ENCODE measurements at regions not wholly inside any gene's neighbourhood (a gene's known extent, or its start where the extent isn't known, plus 50 kb on each side); places are given as distances from the start of the nearest gene placed in this dataset.

- no peak overlapping the region for H3K4me3 Mint-ChIP-seq
- peaks cover 5 to 24% (median 5%) of the 10 kb centered on the region in 3 donors for H3K9me3 Mint-ChIP-seq
- no peaks in the 10 kb centered on the region for H3K4me1 Mint-ChIP-seq
- peaks cover 1% of the 10 kb centered on the region for H3K36me3 Mint-ChIP-seq
- H3K27me3 Mint-ChIP-seq: no peaks in the 10 kb centered on the region
- H3K27ac Mint-ChIP-seq: no peak overlapping the region
Observed at GRCh38 chr18:69177702-69178101, 223.0 kb upstream of the DOK6 start.

- H3K27me3 Mint-ChIP-seq: no peaks in the 10 kb centered on the region
- peaks cover 0 to 3% (median 0%) of the 10 kb centered on the region in 3 donors for H3K9me3 Mint-ChIP-seq
- H3K4me3 Mint-ChIP-seq: no peak overlapping the region
- H3K4me1 Mint-ChIP-seq: no peaks in the 10 kb centered on the region
- no peak overlapping the region for H3K27ac Mint-ChIP-seq
- H3K36me3 Mint-ChIP-seq: no peaks in the 10 kb centered on the region
Observed at GRCh38 chr18:69186162-69186561, 214.5 kb upstream of the DOK6 start.

GRCh38 chr18:69196336-69196735 lies 204.4 kb upstream of the DOK6 start:
- no peaks in the 10 kb centered on the region for H3K36me3 Mint-ChIP-seq

GRCh38 chr18:69205925-69206324 lies 194.8 kb upstream of the DOK6 start:
- Mint-ChIP-seq H3K27ac (no peak overlapping the region), H3K36me3 (no peaks in the 10 kb centered on the region), H3K27me3 (no peaks in the 10 kb centered on the region), H3K4me1 (no peaks in the 10 kb centered on the region), H3K9me3 (peaks cover 0 to 3% (median 0%) of the 10 kb centered on the region in 3 donors), H3K4me3 (no peak overlapping the region)

More at GRCh38 chr18:69196336-69196735, 204.4 kb upstream of the DOK6 start:
- Mint-ChIP-seq H3K27ac (no peak overlapping the region), H3K4me1 (no peaks in the 10 kb centered on the region), H3K4me3 (no peak overlapping the region), H3K27me3 (no peaks in the 10 kb centered on the region), H3K9me3 (no peaks in the 10 kb centered on the region)

GRCh38 chr18:69208545-69208944 lies 192.1 kb upstream of the DOK6 start:
- Mint-ChIP-seq H3K27me3 (no peaks in the 10 kb centered on the region), H3K4me1 (no peaks in the 10 kb centered on the region), H3K4me3 (no peak overlapping the region), H3K27ac (no peak overlapping the region), H3K36me3 (no peaks in the 10 kb centered on the region), H3K9me3 (peaks cover 0 to 3% (median 0%) of the 10 kb centered on the region in 3 donors)

- Mint-ChIP-seq H3K27ac (no peak overlapping the region), H3K4me3 (no peak overlapping the region), H3K27me3 (no peaks in the 10 kb centered on the region), H3K9me3 (peaks cover 0 to 3% (median 0%) of the 10 kb centered on the region in 3 donors), H3K4me1 (no peaks in the 10 kb centered on the region), H3K36me3 (no peaks in the 10 kb centered on the region)
Observed at GRCh38 chr18:69209761-69210160, 190.9 kb upstream of the DOK6 start.

- Mint-ChIP-seq H3K27ac (no peak overlapping the region), H3K27me3 (no peaks in the 10 kb centered on the region), H3K4me1 (no peaks in the 10 kb centered on the region), H3K9me3 (no peaks in the 10 kb centered on the region), H3K36me3 (no peaks in the 10 kb centered on the region), H3K4me3 (no peak overlapping the region)
Observed at GRCh38 chr18:69213842-69214241, 186.8 kb upstream of the DOK6 start.

GRCh38 chr18:69215161-69215560 lies 185.5 kb upstream of the DOK6 start:
- Mint-ChIP-seq H3K9me3 (no peaks in the 10 kb centered on the region), H3K36me3 (no peaks in the 10 kb centered on the region), H3K27ac (no peak overlapping the region), H3K27me3 (no peaks in the 10 kb centered on the region), H3K4me1 (no peaks in the 10 kb centered on the region), H3K4me3 (no peak overlapping the region)

- Mint-ChIP-seq H3K27me3 (no peaks in the 10 kb centered on the region), H3K4me1 (no peaks in the 10 kb centered on the region), H3K36me3 (no peaks in the 10 kb centered on the region), H3K4me3 (no peak overlapping the region), H3K27ac (no peak overlapping the region), H3K9me3 (no peaks in the 10 kb centered on the region)
Observed at GRCh38 chr18:69216321-69216720, 184.4 kb upstream of the DOK6 start.

GRCh38 chr18:69217196-69218000 lies 183.3 kb upstream of the DOK6 start:
- H3K27ac Mint-ChIP-seq: no peak overlapping the region
- no peaks in the 10 kb centered on the region for H3K27me3 Mint-ChIP-seq
- no peaks in the 10 kb centered on the region for H3K9me3 Mint-ChIP-seq
- no peaks in the 10 kb centered on the region for H3K4me1 Mint-ChIP-seq
- no peak overlapping the region for H3K4me3 Mint-ChIP-seq
- no peaks in the 10 kb centered on the region for H3K36me3 Mint-ChIP-seq

GRCh38 chr18:69220529-69220928 lies 180.2 kb upstream of the DOK6 start:
- H3K27me3 Mint-ChIP-seq: no peaks in the 10 kb centered on the region
- no peaks in the 10 kb centered on the region for H3K4me1 Mint-ChIP-seq
- H3K27ac Mint-ChIP-seq: no peak overlapping the region
- H3K4me3 Mint-ChIP-seq: no peak overlapping the region
- no peaks in the 10 kb centered on the region for H3K9me3 Mint-ChIP-seq
- no peaks in the 10 kb centered on the region for H3K36me3 Mint-ChIP-seq

- no peaks in the 10 kb centered on the region for H3K27me3 Mint-ChIP-seq
- no peak overlapping the region for H3K27ac Mint-ChIP-seq
- H3K9me3 Mint-ChIP-seq: no peaks in the 10 kb centered on the region
- no peak overlapping the region for H3K4me3 Mint-ChIP-seq
- H3K4me1 Mint-ChIP-seq: no peaks in the 10 kb centered on the region
- no peaks in the 10 kb centered on the region for H3K36me3 Mint-ChIP-seq
Observed at GRCh38 chr18:69222089-69222488, 178.6 kb upstream of the DOK6 start.

- Mint-ChIP-seq H3K4me1 (no peaks in the 10 kb centered on the region), H3K27me3 (no peaks in the 10 kb centered on the region), H3K4me3 (no peak overlapping the region), H3K36me3 (no peaks in the 10 kb centered on the region), H3K9me3 (no peaks in the 10 kb centered on the region), H3K27ac (no peak overlapping the region)
Observed at GRCh38 chr18:69226971-69227370, 173.7 kb upstream of the DOK6 start.

GRCh38 chr18:69230204-69230603 lies 170.5 kb upstream of the DOK6 start:
- Mint-ChIP-seq H3K9me3 (peaks cover 0 to 4% (median 0%) of the 10 kb centered on the region in 3 donors), H3K27ac (no peak overlapping the region), H3K27me3 (no peaks in the 10 kb centered on the region), H3K4me3 (no peak overlapping the region), H3K36me3 (no peaks in the 10 kb centered on the region), H3K4me1 (no peaks in the 10 kb centered on the region)

- Mint-ChIP-seq H3K27ac (no peak overlapping the region), H3K36me3 (no peaks in the 10 kb centered on the region), H3K4me3 (no peak overlapping the region), H3K4me1 (no peaks in the 10 kb centered on the region), H3K27me3 (no peaks in the 10 kb centered on the region), H3K9me3 (peaks cover 0 to 4% (median 0%) of the 10 kb centered on the region in 3 donors)
Observed at GRCh38 chr18:69233465-69234054, 167.1 kb upstream of the DOK6 start.

Measured in IgD-negative memory B cell (primary cell).